ENCODE measurements at regions not wholly inside any gene's neighbourhood (a gene's known extent, or its start where the extent isn't known, plus 50 kb on each side); places are given as distances from the start of the nearest gene placed in this dataset.
"Not testable (repeated sequence)": the region's sequence is repeated elsewhere in the genome, so short reads cannot be mapped to it uniquely, and the experiment has no call there.

GRCh38 chr14:70269582-70269981 lies 80.8 kb upstream of the SLC8A3 start:
- DNase-seq (ENCODE audit: low spot score in 2 of 2), result no peak
- no peak for FAIRE-seq

GRCh38 chr14:70268760-70269159 lies 80.0 kb upstream of the SLC8A3 start:
- no peak for FAIRE-seq

GRCh38 chr14:70266157-70266556 lies 77.4 kb upstream of the SLC8A3 start:
- DNase-seq (ENCODE audit: low spot score in 2 of 2) (no peak), FAIRE-seq (no peak)

More at GRCh38 chr14:70268760-70269159, 80.0 kb upstream of the SLC8A3 start:
- no peak for DNase-seq (ENCODE audit: low spot score in 2 of 2)

- DNase-seq (ENCODE audit: low spot score in 2 of 2) (no peak), FAIRE-seq (no peak)
These were observed 76.7 kb upstream of the SLC8A3 start for GRCh38 chr14:70265422-70265821.

DNA sequence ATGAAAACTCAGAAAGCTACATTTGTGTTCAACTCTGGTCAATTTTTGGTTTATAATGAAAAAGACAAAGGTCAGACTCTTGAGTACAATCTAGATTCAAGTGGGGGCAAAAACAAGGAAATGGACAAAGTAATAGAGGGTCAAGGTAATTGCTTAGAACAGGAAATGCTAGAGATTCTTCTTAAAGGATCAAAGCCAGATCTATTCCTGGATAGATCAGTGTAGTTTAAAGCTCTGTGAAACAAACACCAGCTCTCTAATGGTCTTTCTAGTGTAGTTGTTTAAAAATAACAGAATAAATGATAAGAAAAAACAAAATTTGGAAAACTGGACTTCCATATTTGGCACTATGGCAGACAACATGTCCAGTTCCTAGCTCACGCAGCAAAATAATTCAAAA lies 70.7 kb upstream of the SLC8A3 start:
- DNase-seq (ENCODE audit: low spot score in 2 of 2) (no peak), FAIRE-seq (no peak)

- DNase-seq (ENCODE audit: low spot score in 2 of 2), result no peak
- no peak for FAIRE-seq
These were observed 68.8 kb upstream of the SLC8A3 start for GRCh38 chr14:70257526-70257925.

GRCh38 chr14:70256601-70257000 lies 67.8 kb upstream of the SLC8A3 start:
- DNase-seq (ENCODE audit: low spot score in 2 of 2) (no peak), FAIRE-seq (no peak)

- FAIRE-seq; DNase-seq (ENCODE audit: low spot score in 2 of 2): not testable (repeated sequence)
These were observed 66.6 kb upstream of the SLC8A3 start for GRCh38 chr14:70255071-70256057.

DNA sequence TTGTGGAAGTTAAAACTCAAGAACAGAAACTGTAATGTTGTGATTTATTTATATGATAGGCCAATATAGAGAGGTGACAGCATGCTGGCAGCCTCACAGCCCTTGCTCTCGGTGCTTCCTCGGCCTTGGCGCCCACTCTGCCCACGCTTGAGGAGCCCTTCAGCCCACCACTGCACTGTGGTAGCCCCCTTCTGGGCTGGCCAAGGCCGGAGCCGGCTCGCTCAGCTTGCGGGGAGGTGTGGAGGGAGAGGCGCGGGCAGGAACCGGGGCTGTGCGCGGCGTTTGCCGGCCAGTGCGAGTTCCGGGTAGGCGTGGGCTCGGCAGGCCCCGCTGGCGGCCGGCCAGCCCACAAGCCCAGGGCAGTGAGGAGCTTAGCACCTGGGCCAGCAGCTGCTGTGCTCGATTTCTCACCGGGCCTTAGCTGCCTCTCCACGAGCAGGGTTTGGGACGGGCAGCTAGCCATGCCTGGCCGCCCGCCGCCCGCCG lies 65.8 kb upstream of the SLC8A3 start:
- DNase-seq (ENCODE audit: low spot score in 2 of 2), result peak in 1 of 2 donors; percentile 20
- FAIRE-seq, result no peak

DNA sequence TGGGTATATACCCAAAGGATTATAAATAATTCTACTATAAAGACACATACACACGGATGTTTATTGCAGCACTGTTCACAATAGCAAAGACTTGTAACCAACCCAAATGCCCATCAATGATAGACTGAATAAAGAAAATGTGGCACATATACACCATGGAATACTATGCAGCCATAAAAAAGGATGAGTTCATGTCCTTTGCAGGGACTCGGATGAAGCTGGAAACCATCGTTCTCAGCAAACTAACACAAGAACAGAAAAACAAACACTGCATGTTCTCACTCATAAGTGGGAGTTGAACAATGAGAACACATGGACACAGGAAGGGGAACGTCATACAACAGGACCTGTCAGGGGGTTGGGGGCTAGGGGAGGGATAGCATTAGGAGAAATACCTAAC lies 64.8 kb upstream of the SLC8A3 start:
- not testable (repeated sequence) for DNase-seq (ENCODE audit: low spot score in 2 of 2); FAIRE-seq

DNA sequence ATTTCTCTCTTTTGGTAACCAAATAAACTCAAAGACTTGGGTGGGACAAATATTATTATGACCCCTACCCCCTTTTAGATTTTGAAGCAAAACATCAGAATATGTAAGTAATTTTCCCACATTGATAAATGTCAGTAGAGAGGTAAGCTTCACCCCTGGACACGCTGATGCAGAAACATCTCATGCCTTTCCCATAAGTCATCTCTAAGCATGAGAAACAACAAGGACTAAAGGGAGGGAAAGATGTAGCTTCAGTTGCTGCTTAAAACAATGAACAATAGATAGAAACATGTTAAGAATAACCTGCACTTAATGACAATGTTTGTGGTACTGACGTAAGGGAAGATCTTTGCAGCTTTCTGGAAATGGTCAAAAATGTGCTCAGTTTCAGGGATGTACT lies 56.3 kb upstream of the SLC8A3 start:
- no peak for FAIRE-seq
- DNase-seq (ENCODE audit: low spot score in 2 of 2), result no peak

DNA sequence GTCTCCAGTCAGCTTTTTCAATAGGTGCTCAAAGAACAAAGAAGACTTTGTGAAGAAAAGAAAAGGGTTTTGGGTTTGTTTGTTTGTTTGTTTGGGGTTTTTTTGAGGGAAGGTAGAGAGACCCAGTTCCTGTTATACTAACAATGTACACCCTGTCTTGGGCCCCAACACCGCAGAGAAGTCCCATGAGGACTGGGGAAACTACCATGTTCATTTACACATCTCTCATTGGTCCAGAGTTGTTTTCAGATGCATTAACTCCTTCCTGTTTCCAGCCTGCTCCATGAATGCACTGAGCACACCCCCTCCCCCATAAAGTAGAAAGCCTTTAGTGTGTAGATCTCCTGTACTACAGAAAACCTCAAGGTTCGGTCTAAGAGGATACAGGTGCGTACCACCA lies 51.1 kb upstream of the SLC8A3 start:
- FAIRE-seq (no peak), DNase-seq (ENCODE audit: low spot score in 2 of 2) (no peak)

- not testable (repeated sequence) for DNase-seq (ENCODE audit: low spot score in 2 of 2); FAIRE-seq
These were observed 49.9 kb upstream of the SLC8A3 start for GRCh38 chr14:70238635-70239034.

Measured in frontal cortex (tissue), 3 donors.